NB4 (cell line): ENCODE measurements at regions not wholly inside any gene's neighbourhood (a gene's known extent, or its start where the extent isn't known, plus 50 kb on each side); places are given as distances from the start of the nearest gene placed in this dataset.

Experiments used
- DNase-seq: peaks from one replicate; pipeline ENCODE4 v3.0.0; 2010; ENCODE audit warnings: low read depth
- H3K4me3 ChIP-seq: one replicate; pipeline ENCODE4 v1.5.1; 2011; ENCODE audit warnings: mild to moderate bottlenecking, low read depth, low read length, moderate library complexity
- MYC ChIP-seq: IDR thresholded peaks from 2 replicates; pipeline ENCODE4 v1.6.1; 2011; ENCODE audit warnings: low read depth, low read length
- POLR2A ChIP-seq: IDR thresholded peaks from 2 replicates; pipeline ENCODE4 v1.6.1; 2011; ENCODE audit warnings: mild to moderate bottlenecking; ENCODE audit not compliant: insufficient read length; ENCODE audit errors: extremely low read depth
- TF ChIP-seq, protein P1 (sequence below): IDR thresholded peaks from one replicate; pipeline ENCODE4 v1.5.1; 2012; ENCODE audit warnings: low read depth, low read length
- TF ChIP-seq, protein P2 (sequence below): IDR thresholded peaks from 2 replicates; pipeline ENCODE4 v1.6.1; 2011; ENCODE audit warnings: low read depth, low read length

DNA sequence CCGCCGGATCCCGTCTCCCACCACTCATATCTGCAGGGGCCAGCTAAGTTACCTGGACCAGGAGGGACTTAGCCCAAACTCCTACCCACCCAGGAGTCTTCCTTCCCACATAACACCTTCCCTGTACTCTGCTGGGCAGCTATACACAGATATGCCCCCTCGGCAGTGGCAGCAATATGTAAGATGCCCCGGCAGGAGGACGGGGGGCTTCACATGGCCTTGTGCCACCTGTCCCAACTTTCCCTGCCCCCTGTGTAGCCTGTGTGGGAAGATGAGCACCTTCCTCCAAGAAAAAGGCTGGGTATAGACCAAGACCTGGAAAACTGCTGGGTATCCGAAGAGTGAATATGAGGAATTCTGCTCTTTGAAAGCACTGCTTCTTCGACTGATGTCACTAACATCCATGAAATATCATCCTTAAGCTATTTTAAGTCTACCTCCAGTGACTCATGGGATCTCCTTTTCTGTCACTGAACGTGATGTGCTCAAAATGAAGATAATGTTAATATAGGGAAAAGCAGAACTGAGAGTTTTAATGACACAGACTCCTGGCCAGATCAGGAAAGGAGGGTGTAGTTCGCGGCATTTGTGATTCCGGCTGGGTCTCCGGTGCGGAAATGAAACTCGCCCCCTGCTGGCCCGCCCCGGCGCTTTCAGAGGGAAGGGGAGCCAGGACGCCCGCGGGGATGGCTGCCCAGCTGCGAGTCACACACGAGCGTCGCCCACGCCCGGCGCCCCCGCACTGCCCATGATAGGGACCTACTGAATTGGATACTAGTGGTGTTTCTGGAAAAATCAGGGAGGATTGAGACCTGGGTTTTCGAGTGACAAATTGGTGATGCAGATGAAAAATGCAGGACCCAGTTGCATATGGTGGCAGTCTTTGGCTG lies 256.9 kb upstream of the NFE2L3 start:
- peak overlapping the region; percentile 18 for H3K4me3 ChIP-seq
- TF ChIP-seq, protein P1, sequence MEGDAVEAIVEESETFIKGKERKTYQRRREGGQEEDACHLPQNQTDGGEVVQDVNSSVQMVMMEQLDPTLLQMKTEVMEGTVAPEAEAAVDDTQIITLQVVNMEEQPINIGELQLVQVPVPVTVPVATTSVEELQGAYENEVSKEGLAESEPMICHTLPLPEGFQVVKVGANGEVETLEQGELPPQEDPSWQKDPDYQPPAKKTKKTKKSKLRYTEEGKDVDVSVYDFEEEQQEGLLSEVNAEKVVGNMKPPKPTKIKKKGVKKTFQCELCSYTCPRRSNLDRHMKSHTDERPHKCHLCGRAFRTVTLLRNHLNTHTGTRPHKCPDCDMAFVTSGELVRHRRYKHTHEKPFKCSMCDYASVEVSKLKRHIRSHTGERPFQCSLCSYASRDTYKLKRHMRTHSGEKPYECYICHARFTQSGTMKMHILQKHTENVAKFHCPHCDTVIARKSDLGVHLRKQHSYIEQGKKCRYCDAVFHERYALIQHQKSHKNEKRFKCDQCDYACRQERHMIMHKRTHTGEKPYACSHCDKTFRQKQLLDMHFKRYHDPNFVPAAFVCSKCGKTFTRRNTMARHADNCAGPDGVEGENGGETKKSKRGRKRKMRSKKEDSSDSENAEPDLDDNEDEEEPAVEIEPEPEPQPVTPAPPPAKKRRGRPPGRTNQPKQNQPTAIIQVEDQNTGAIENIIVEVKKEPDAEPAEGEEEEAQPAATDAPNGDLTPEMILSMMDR: peak; percentile 83
- TF ChIP-seq MYC: 0 out of 2 replicates have a peak, but pooled peaks have one; percentile 9
- no peak for TF ChIP-seq POLR2A
- TF ChIP-seq, protein P2, sequence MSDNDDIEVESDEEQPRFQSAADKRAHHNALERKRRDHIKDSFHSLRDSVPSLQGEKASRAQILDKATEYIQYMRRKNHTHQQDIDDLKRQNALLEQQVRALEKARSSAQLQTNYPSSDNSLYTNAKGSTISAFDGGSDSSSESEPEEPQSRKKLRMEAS: no peak
- peak; percentile 93 for DNase-seq

DNA sequence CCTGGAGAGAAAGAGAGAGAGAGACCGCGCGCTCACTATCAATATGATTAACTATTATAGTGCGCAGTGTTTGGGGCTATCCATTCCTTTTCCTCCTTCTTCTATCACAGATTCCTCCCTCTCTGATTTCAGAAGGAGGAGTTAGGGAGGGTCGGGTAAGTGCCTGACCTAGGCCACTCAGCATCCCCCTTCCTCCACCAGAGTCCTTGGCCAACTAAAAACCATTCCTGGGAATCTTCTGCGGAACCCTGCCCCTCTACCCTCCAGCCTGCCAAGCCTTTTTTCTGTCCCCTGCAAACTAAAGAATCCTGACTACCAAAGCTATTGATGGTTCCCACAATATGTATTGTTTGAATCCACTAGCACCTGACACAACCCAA lies 256.2 kb upstream of the NFE2L3 start:
- H3K4me3 ChIP-seq: peak overlapping the region; percentile 18
- TF ChIP-seq MYC (no peak), POLR2A (no peak)
- TF ChIP-seq, protein P2: no peak
- TF ChIP-seq, protein P1: no peak
- DNase-seq: no peak

DNA sequence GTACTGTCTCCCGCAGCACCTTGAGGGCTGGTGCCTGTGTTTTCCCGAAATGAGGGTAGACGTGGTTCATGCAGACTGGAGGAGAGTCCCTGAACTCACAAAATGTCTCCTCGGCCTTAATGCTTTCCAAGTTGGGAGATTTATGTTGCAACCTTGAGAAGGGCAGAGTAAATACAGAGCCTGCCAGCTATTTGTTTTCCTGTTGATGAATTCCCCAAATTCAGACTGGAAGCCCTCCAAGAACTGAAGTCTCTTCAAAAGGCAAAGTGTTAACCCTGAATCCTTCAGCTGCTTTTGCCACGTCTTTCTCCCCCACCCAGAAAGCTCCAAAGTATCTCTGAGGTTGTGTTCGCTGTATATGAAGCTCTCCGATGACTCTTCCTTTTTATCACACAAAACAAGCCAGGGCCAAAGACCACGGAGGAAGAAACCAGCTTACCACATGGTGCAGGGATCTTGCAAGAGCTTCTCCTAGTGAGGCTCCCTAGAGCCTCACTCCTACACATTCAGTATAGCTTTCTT lies 254.7 kb upstream of the NFE2L3 start:
- DNase-seq: peak; percentile 95
- TF ChIP-seq, protein P2: peak; percentile 83
- TF ChIP-seq POLR2A: no peak
- TF ChIP-seq, protein P1: no peak
- TF ChIP-seq MYC: peak; percentile 81
- peak overlapping the region; percentile 12 for H3K4me3 ChIP-seq

DNA sequence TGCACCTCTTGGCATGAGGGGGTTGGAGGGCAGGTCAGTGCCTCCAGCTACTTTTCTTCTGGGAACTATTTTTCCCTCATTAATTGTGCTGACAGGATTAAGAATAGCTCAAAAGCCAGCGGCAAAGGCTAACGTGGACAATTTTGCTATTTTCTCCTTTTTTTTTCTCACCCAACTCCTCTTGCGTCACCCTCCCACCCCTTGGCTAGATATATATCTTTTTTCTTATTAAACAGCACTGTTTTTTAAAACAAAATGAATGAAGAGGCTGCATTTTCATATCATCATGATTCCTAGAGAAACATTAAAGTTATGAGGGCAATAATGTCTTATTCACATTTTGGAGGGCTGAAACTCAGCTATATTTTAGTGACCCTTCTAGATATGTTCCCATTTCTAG lies 251.8 kb upstream of the NFE2L3 start:
- no peak for DNase-seq
- TF ChIP-seq POLR2A (no peak), MYC (no peak)
- TF ChIP-seq, protein P1: no peak
- TF ChIP-seq, protein P2: no peak
- no peak overlapping the region for H3K4me3 ChIP-seq

DNA sequence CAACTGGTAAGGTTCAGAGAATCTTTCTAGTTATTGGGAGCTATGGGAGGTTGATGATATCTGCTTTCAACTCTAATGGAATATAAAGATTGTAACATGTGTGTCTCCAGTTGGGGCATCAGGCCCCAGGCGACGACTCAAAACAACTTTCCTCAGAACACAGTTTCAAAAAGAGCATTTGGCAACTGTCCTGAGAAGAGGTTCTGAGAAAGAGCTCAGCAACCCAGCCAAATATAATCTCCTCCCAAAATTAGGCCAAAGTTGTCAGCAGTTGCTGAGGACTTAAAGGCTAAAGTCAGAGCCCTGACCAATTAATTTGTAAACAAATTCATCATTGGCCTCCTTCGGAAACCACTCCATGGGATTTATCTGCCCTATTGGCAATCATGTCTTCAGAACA lies 251.1 kb upstream of the NFE2L3 start:
- no peak for DNase-seq
- no peak overlapping the region for H3K4me3 ChIP-seq
- TF ChIP-seq, protein P1: no peak
- TF ChIP-seq POLR2A (no peak), MYC (no peak)
- TF ChIP-seq, protein P2: no peak
